ENCODE measurements at regions not wholly inside any gene's neighbourhood (a gene's known extent, or its start where the extent isn't known, plus 50 kb on each side); places are given as distances from the start of the nearest gene placed in this dataset.

- DNase-seq: no peak
Observed at GRCh38 chr9:129504404-129504803, 116.5 kb downstream of the C9orf50 start.

GRCh38 chr9:129501771-129502319, 119.1 kb downstream of the C9orf50 start:
- no peak for DNase-seq

GRCh38 chr9:129500863-129501770, 119.8 kb downstream of the C9orf50 start:
- DNase-seq: no peak

- DNase-seq: no peak
Observed at GRCh38 chr9:129500161-129500862, 120.6 kb downstream of the C9orf50 start.

GRCh38 chr9:129498451-129499384, 122.2 kb downstream of the C9orf50 start:
- no peak for DNase-seq

- no peak for DNase-seq
Observed at GRCh38 chr9:129497813-129498450, 123.0 kb downstream of the C9orf50 start.

- no peak for DNase-seq
Observed at GRCh38 chr9:129497005-129497812, 123.7 kb downstream of the C9orf50 start.

GRCh38 chr9:129496473-129497004, 124.4 kb downstream of the C9orf50 start:
- peak; percentile 58 for DNase-seq

GRCh38 chr9:129495620-129496472, 125.1 kb downstream of the C9orf50 start:
- DNase-seq: peak; percentile 73

- no peak for DNase-seq
Observed at GRCh38 chr9:129494113-129494789, 126.7 kb downstream of the C9orf50 start.

GRCh38 chr9:129493706-129494047, 127.2 kb downstream of the C9orf50 start:
- DNase-seq: no peak

- DNase-seq: no peak
Observed at GRCh38 chr9:129493002-129493705, 127.7 kb downstream of the C9orf50 start.

- DNase-seq: no peak
Observed at GRCh38 chr9:129491487-129491855, 129.4 kb downstream of the C9orf50 start.

GRCh38 chr9:129490583-129491486, 130.1 kb downstream of the C9orf50 start:
- no peak for DNase-seq

- peak; percentile 84 for DNase-seq
Observed at GRCh38 chr9:129489838-129490582, 130.9 kb downstream of the C9orf50 start.

- peak; percentile 29 for DNase-seq
Observed at GRCh38 chr9:129487658-129488483, 133.0 kb downstream of the C9orf50 start.
